ENCODE measurements at regions not wholly inside any gene's neighbourhood (a gene's known extent, or its start where the extent isn't known, plus 50 kb on each side); places are given as distances from the start of the nearest gene placed in this dataset.
"Not testable (repeated sequence)": the region's sequence is repeated elsewhere in the genome, so short reads cannot be mapped to it uniquely, and the experiment has no call there.

DNA sequence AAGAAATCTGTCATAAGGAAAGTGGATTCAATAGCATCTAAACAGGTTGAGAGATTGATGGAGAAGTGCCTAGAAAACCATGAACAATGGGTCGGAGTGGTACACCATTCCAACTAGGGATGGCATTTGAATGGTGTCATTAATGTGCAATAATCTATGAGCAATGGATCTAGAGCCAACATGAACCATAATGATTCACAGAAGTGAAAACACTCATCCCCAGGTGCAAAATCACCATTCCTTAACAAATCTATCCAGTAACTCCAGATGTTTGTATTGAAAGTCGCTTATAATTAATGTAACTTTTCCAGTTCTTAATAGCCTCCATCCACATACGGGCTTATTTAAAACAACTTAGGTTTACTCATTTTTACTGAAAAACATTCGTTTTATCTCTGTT, 201.3 kb upstream of the ADGRL4 start:
- DNase-seq = no peak

DNA sequence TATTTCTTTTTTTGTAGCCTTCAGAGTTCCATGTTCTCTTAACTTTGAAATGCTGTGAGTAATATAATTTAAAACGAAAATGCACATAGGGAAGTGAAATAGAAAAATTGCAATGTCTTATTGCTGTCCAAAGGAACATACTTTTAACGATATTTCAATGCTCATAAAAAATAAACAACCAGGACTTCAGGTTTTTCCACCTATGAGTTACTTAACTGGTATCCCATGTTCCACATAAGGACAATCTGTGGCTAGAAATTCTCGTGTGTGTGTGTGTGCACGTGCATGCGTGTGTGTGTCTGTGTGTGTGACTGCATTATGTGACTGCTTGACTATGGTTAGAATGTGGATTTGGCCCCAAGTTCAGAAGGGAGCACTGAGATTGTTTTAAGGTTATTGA, 200.8 kb upstream of the ADGRL4 start:
- no peak for DNase-seq

DNA sequence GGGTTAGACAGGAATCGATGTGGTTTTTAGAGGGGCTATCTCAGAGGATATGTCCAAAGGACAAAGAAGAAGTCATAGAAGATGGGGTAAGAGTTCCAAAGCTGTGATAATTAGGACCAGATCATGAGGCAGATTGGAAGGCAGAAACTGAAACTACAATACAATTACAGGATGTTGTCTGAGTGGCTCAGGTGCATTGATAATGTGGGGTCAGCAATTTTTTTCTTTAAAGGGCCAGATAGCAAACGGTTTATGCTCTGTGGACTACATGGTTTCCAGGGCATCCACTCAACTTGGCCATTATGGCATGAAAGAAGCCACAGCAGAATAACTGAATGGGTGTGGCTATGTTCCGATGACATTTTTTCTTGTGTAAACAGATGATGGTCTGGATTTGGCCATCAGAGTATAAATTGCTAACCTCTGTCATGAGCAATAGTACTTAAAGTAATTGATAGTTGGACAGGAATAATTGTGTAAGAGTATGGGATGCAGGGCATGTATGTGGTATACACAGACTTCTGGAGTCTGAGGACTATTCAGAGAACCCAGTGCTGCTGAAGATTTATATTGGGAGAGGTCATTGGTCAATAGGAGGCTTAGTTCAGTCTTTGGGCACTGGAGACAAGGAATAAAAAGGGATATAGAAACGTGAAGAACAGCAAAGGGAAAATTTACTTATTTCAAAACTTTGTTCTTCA, 198.4 kb upstream of the ADGRL4 start:
- peak; percentile 72 for DNase-seq

DNA sequence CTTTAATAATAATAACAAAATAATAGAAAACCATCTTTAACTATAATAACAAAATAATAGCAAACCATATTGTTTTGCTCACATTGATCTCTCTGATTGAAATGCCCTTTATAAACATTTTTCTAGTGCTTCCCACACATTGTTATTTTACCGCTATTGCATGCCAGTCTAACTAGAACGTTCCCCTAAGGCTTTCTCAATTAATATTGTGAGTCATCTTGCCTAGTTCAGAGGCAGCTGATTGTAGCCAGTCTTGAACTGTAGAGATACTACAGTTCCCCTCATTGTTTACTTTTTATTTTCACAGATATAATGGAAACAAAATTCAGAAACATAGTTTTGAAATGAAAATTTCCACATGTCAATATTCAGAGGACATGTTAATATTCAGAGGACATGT, 192.3 kb upstream of the ADGRL4 start:
- DNase-seq = no peak

DNA sequence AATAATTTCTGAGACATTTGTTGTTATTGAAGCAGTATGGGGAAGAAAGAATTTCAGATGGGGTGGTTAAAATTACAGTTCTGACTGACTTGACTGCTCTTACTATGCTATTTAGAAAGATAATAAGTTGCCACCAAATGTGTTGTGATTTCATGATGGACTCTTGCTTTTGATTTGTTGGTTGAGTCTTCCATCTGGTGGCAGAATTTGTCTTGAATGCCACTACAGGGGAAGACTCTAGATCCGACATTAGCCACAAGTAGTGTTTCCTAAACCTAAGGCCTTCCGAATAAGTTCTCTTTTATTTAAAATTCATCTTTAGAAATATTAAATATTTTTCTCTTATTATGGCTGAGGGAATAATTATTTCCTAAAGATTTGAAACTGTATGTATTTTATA, 190.9 kb upstream of the ADGRL4 start:
- DNase-seq = peak; percentile 17

DNA sequence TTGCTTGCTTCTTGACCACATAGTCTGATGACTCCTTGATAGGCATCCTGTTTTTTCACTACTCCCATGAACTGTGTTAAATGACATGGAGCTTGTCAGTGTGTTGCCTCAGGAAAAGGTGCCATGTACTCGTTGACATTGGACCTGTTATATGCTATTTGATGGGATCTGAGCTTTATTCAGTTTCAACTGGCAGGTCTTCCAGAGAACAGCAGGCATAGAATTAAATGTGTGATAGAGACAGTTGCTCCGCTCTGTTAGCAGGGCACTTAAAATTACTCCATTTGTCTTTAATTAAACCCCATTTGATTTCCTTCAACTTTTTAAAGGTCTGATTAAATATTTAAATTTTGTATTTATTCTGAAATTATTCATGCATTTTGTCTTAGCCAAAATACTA, 189.7 kb upstream of the ADGRL4 start:
- DNase-seq = no peak

DNA sequence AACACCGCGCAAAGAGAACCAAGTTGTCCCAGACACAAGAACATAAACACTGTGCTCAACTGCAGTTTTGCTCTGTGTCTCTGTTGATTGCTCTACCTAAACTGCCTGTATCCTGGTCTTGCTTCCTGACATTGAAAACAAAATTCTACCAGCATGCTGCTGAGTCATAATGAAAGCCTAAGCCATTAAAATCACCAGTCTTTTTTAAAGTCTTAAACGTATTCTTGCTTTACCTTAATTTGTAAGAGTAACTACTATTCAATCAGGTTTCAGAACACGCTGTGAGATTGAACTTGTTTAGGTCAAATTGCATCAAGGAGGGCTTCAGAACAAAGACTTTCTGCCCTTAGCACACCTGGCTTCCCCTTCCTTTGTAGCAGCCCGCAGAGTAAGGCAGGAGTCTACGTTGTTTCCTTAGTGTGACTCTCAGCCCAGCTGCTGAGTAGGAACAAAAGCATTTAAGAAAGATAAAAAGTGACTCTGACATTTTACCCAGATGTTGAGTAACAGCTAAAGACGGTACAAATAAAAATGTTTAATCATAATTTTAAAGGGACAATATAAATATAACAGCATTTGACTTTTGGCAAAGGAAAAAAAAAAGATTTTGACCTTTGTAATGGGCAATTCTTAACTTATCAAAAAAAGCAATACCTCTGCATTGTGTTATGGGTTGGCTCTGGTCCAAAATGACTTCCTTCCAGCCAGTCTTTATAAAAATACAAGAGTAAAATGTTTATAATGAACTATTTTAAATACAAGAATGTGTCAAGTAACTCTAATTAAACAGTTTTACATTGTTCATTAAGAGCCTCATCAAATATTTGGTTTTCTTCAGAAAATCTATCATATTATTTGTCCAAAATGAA, 186.9 kb upstream of the ADGRL4 start:
- peak; percentile 77 for DNase-seq

DNA sequence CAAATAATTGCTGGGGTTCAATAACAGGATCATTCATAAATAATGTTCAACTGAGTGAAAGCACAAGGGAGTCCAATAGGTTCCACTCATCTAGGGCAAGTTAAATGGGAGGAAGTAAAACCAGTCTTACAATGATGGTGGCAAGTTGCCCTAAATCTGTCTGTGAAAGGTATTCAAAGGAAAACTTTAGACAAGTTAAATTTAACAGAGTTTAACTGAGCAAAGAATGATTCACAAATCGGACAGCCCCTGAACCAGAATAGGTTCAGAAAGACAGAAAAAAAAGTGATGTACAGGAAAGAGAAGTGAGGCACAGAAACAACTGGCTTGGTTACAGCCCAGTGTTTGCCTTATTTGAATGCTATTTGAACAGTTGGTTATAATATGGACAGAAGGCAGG, 183.5 kb upstream of the ADGRL4 start:
- peak; percentile 33 for DNase-seq

DNA sequence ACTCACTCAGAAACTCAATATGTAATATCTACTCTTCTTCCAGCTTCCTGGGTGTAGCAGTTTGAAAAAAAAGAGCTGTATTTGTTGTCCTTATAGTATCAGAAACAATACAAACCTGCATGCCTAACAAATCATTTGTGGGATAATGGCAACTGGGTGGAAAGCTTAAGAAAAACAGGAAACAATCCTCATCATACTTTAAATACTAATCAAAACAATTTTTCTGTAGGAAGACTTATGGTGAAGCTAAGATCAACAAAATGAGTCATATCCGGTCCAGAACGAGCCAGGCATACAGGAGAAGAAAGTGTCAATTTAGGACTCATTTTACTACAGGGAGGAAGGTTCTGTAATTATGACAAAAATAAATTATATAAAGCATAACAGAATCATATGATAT, 181.8 kb upstream of the ADGRL4 start:
- peak; percentile 3 for DNase-seq

DNA sequence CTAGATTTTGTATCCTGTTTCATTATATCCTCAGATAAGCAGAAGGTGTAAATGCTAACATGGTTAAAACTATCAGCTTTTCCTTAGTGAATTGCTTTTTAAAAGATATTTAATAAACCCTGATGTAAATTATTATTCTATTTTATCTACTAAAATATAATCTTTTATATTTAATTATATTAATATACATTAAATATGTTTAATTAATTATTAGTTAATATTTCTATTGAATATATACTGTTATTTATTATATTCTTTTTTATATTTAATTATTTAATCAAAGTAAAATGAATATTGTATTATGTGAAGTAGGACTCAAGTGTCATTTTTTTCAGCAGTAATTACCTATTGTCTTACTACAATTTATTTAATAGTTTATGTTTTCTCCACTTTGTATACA, 179.7 kb upstream of the ADGRL4 start:
- no peak for DNase-seq

DNA sequence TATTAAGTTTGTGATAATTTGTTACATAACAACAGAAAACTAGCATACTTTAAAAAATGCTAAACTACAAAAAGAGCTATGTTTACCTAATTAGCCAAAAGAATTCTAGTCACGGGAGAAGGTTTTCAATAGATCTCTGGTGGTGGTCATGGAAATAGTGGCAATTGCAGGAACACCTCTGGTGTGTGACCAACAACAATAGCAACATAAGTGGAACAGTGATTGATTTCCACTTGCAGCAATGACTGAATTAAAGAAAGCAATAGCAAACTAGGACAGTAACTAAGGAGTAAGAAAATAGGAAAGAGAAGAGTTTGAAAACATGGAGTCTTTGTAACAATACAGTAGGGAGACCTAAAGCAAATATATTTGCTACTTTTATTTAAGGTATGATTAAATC, 171.3 kb upstream of the ADGRL4 start:
- no peak for DNase-seq

DNA sequence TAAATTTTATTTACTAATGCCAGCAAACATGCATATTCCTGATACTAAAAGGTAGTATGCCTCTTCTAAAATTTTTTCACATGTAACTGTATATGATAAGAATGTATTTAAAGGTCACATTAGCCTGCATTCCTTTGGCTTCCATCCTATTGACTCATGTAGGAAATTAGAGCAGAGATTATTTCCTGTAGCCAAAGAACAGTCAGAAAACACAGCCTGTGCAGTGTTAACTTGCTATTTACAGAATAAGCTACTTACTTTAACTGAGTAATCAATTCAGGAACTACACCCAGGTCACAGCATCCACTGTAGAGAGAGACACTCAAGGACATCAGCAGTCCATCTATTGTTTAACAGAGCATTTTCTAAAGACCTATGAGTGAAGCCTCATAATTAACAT, 154.5 kb upstream of the ADGRL4 start:
- no peak for DNase-seq

DNA sequence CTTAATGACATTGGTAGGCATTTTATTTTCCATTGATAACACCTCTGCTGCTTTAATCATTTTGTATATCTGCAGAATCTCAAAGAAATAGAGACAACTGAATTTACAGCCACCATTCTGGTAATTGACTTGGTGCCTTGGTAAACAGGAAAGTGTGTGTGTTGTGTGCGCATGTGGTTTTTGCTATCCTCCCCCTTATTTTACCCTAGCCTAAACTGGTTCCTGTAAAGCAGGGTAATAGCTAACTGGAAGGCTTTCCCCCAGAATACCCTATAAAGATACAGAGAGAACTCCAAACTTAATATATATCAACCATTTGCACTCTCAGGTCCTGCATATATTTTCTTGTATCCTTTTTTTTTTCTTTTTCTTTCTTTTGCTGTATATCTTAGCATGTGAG, 149.5 kb upstream of the ADGRL4 start:
- no peak for DNase-seq

DNA sequence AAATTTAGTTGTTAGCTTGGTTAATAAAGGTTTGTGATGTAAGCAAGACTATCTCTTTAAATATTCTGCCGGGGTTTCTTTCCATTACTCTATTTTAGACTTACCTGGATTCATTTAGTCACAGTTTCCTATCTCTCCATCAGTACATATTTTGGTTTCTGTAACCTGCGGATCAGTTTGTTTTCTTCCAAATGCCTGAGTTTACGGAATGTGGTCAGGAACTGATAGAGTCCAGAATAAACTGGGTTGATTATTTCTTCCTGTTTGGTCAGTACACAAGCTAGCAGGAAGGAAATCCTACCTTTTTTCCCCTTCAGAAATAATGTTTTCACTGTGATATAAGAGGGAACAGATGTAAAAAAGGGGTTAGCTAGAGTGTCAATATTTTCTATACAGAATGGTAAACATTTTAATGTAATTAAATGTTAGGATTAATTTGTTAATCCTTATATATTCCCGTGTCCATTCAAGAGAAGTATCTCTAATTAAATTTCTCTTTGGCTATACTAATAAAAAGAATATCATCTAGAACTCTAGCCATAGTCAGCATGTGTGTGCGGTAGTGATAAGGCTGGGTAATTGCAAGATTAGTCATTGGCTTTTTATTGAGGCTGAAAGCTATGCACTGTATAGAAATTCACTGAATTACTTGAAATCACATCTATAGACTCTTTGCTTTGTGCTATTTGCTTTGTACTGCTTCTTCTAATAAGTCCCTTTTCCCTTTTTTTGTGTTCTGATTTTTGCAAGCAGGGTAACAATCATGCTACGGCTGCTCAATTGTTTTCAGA, 144.7 kb upstream of the ADGRL4 start:
- no peak for DNase-seq

DNA sequence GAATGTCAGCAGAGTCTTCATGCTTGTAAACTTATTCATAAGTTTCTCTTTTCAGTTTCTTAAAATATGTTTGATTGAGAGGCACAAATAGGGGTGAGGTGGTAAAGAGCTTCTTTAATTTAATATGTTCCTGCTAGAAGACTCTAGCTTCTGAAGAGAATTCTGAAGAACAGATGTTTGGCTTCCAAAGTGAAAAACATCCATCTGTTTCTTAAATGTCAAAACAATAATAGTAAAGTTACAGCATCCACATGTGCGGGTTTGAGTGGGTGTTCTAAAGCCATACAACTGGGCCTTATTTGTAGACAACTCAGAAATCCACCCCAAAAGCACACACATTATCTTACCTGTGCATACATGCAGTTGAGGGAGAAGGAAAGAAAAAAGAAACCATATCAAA, 144.0 kb upstream of the ADGRL4 start:
- DNase-seq = no peak

DNA sequence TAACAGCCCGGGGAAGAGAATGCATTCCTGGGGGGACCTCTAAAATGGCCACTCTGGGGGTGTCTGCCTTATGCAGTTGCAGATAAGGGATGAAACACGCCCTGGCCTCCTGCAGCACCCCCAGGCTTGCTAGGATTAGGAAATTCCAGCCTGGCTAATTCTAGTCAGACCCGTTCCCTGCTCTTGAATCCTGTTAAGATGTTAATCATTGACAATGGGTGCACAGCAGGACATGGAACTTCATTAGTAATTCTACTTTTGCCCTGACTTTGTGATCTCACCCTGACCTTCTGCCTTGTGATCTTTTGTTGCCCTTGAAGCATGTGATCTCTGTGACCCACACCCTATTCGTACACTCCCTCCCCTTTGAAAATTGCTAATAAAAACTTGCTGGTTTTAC, 131.7 kb upstream of the ADGRL4 start:
- not testable (repeated sequence) for DNase-seq

DNA sequence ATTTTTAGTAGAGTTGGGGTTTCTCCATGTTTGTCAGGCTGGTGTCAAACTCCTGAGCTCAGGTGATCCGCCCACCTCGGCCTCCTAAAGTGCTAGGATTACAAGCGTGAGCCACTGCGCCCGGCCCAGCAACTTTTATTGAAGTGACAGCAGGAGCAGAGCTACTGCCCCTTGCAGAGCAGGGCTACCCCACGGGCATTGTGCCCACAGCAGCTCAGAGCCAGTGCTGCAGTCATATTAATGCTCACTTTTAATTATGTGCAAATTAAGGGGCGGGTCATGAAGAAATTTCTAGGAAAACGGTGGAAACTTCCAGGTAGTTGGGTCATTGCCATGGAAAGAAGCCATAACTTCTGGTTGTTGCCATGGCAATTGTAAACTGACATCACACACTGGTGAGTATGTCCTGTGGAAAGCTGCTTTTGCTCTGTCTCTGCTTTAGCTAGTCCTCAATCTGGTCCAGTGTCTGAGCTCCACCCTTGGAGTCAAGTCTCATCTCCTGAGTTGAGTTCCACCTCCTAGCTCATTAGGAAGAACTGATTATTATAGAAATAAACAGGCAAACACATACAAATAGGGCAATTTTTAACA, 127.3 kb upstream of the ADGRL4 start:
- DNase-seq = no peak

DNA sequence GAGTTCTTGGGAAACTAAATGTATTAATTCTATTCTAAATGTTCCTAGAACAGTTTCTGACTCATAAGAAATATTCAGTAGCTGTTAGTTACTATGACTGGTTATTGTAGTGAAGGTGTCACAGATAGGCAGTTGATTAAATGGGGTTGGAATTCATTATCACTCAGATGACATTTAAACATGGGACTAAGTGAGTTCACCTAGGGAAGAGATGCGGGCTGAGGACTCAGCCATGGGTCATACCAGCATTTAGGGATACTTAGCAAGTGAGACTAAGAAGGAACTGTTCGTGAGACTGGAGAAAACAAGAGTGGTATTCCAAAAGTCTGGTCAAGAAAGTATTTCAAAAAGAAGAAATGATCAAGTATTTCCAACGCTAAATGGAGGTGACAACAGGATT, 125.1 kb upstream of the ADGRL4 start:
- no peak for DNase-seq

DNA sequence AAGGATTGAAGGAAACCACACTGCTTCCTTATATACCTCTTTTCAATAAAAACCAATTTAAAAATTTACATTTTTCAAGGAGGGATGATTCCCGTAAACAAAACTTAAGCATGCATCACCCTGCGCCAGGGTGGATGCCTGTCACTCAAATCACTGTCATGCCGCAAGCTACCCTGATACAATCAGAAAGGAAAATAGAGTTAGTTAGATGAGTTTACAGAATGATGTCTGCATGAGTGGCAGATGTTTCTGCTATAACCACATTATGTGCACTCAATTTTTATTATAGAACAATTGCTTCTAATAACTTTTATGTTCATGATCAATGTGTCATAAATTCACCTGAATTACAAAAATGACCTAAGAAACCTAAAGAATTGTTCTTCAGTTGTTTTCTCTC, 123.4 kb upstream of the ADGRL4 start:
- no peak for DNase-seq

DNA sequence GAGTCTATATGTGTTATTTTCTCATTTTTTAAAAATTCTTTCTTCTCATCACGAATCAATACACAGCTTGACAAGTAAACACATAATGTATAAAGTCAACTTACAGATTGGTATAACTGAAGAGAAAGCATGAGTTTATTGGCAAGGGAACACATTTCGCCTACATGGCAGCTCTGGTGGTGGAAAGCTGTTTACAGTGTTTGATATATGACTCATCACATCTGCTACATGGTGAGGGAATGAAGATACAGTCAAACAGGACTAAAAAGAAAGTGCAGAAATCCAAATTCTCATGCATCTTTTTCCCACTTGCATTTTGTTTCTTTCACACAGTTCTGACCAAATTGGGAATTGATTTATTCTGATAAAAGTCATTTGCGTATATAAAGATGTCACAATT, 122.2 kb upstream of the ADGRL4 start:
- DNase-seq = peak; percentile 3

DNA sequence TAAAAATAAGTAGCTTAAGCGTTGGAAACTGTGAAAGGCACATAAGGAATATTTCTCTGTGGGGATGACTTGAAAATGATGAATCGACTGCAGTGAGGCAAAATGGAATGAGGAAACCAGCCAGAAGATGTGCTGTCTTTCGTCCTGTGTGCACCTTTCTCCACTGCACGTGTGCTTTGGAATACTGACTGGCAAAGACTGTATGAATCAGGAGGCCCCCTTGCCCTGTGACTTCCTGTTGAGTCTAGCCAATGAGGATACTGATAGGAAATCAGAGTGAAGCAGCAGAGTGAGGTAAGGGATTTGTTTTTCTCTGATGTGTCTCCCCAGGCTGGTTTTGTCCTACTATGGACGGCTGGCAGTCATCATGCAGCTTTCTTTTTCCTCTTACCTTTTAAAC, 118.2 kb upstream of the ADGRL4 start:
- DNase-seq = no peak

DNA sequence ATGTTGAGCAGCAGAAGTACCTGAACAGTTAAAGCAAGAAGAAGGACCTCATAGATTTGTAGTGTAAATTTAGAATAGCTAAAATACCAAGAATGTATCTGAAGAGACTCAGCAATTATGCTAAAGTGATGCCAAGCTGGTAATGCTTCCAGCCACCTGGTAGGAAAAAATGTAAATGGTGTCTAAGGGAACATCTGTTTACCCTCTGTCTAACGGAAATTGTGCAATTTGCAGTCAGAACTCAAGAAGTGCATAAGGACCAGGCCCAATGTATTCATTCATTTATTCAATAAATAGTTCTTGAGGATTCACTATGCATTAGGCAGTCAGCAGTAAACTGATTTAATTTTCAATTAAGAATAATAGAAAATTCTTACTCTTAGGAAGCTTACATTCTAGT, 116.0 kb upstream of the ADGRL4 start:
- DNase-seq = no peak

DNA sequence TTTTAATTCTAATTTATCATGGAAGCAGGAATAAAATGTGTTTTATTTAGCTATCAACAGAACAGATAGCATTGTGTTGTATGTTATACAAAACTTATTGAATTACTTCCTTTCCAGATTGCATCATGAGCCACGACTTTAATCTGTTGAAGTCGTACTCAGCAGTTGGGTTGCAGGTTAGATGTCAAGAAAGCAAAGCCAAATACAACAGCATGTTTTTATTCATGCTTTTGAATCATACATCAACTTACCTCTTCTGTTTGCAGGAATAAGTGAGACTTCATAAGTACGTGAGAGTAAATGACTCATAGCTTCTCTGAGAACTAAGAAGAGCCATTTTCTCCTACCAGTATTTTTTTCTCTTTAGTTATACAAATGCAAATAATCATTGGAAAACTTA, 110.8 kb upstream of the ADGRL4 start:
- no peak for DNase-seq
